Prostate gland (tissue), 2 donors: ENCODE measurements at regions not wholly inside any gene's neighbourhood (a gene's known extent, or its start where the extent isn't known, plus 50 kb on each side); places are given as distances from the start of the nearest gene placed in this dataset.

Source experiments
- DNase-seq: peaks from one replicate; pipeline ENCODE4 v3.0.0-alpha.2; 2019; ENCODE audit warnings: low spot score
- H3K27ac ChIP-seq, 2 donors: fragments of 200-600 bp; sonication (generic); 2 replicates each; pipeline ENCODE4 v1.5.1; 2017 to 2019
- H3K27me3 ChIP-seq: fragments of 200-600 bp; sonication (generic); replicated peaks from 2 replicates; pipeline ENCODE4 v1.5.1; 2019; ENCODE audit not compliant: insufficient read depth
- H3K36me3 ChIP-seq, 2 donors: fragments of 200-600 bp; sonication (generic); 1 replicate in 1 of 2; 2 replicates in 1 of 2; pipeline versions ENCODE4 v1.5.1 to v1.8.1; 2017 to 2019
- H3K4me1 ChIP-seq: fragments of 200-600 bp; sonication (generic); replicated peaks from 2 replicates; pipeline ENCODE4 v1.5.1; 2019
- H3K4me3 ChIP-seq, 2 donors: fragments of 200-600 bp; sonication (generic); 2 replicates each; pipeline ENCODE4 v1.5.1; 2017 to 2019
- H3K9me3 ChIP-seq: fragments of 200-600 bp; sonication (generic); 2 replicates; pipeline ENCODE4 v1.5.1; 2017
- CTCF ChIP-seq, 4 experiments: fragments of 200-600 bp in 2 of 4; fragments of 450-650 bp in 2 of 4; sonication (generic) in 2 of 4; IDR thresholded peaks; 1 replicate in 3 of 4; 2 replicates in 1 of 4; pipeline ENCODE4 v1.5.1; 2016 to 2019; ENCODE audit warnings: antibody characterized with exemption in 4 of 4, mild to moderate bottlenecking in 2 of 4, moderate library complexity in 2 of 4
- POLR2A ChIP-seq: fragments of 450-650 bp; IDR thresholded peaks from one replicate; pipeline ENCODE4 v1.6.1; 2016; ENCODE audit warnings: antibody characterized with exemption, mild to moderate bottlenecking
- POLR2AphosphoS5 ChIP-seq: sonication (generic); formaldehyde crosslinking; IDR thresholded peaks from one replicate; pipeline ENCODE4 v1.6.1; 2017; ENCODE audit warnings: antibody characterized with exemption
- WGBS: methylation state at CpG from one replicate; pipeline ENCODE4 v1.1.5; 2018; 5-methylcytosine and 5-hydroxymethylcytosine counted together
- intact Hi-C: fragments of 100-400 bp; cut with DNase I; formaldehyde crosslinking; loops from one replicate; pipeline ENCODE4 v1.14.2; 2022

GRCh38 chr1:224539971-224540370, 76.1 kb upstream of the CNIH3 start:
- intact Hi-C loops = no loop called here
- Histone ChIP-seq H3K27me3 (no peaks in the 10 kb centered on the region), H3K4me1 (no peaks in the 10 kb centered on the region), H3K27ac (no peak overlapping the region), H3K36me3 (no peaks in the 10 kb centered on the region), H3K4me3 (no peak overlapping the region), H3K9me3 (no peaks in the 10 kb centered on the region)
- no peak for DNase-seq
- TF ChIP-seq POLR2A = no peak
- whole genome bisulfite sequencing = 33% methylated on average over 4 of the region's 4 CpGs

GRCh38 chr1:224540535-224540934, 75.6 kb upstream of the CNIH3 start:
- WGBS = 87% methylated on average over 1 of the region's 1 CpG
- H3K4me3 ChIP-seq = no peak overlapping the region

GRCh38 chr1:224541072-224541790, 74.9 kb upstream of the CNIH3 start:
- no peaks in the 10 kb centered on the region for H3K4me1 ChIP-seq
- no peak overlapping the region for H3K4me3 ChIP-seq
- H3K9me3 ChIP-seq = no peaks in the 10 kb centered on the region
- TF ChIP-seq POLR2A (no peak), POLR2AphosphoS5 (no peak), CTCF (IDR thresholded peaks at IDR 0.05) (no peak)
- no peaks in the 10 kb centered on the region for H3K27me3 ChIP-seq
- intact Hi-C loops = no loop called here
- no peaks in the 10 kb centered on the region for H3K36me3 ChIP-seq
- no peak for DNase-seq
- WGBS = 72% methylated on average over 3 of the region's 3 CpGs
- H3K27ac ChIP-seq = no peak overlapping the region

More at GRCh38 chr1:224540535-224540934, 75.6 kb upstream of the CNIH3 start:
- Histone ChIP-seq H3K4me1 (no peaks in the 10 kb centered on the region), H3K36me3 (no peaks in the 10 kb centered on the region), H3K27me3 (no peaks in the 10 kb centered on the region), H3K9me3 (no peaks in the 10 kb centered on the region), H3K27ac (no peak overlapping the region)
- intact Hi-C loops = no loop called here
- TF ChIP-seq POLR2A (no peak), CTCF (IDR thresholded peaks at IDR 0.05) (no peak), POLR2AphosphoS5 (no peak)
- DNase-seq = no peak

GRCh38 chr1:224541901-224542630, 74.1 kb upstream of the CNIH3 start:
- Histone ChIP-seq H3K36me3 (no peaks in the 10 kb centered on the region), H3K9me3 (no peaks in the 10 kb centered on the region), H3K4me1 (no peaks in the 10 kb centered on the region), H3K4me3 (no peak overlapping the region), H3K27ac (no peak overlapping the region), H3K27me3 (no peaks in the 10 kb centered on the region)
- 83% methylated on average over 5 of the region's 5 CpGs for WGBS
- no peak for DNase-seq
- intact Hi-C loops = no loop called here
- TF ChIP-seq POLR2A = no peak

GRCh38 chr1:224542783-224543440, 73.2 kb upstream of the CNIH3 start:
- TF ChIP-seq POLR2AphosphoS5 (no peak), POLR2A (no peak), CTCF (IDR thresholded peaks at IDR 0.05) (no peak)
- intact Hi-C loops = no loop called here
- H3K27me3 ChIP-seq = no peaks in the 10 kb centered on the region
- 77% methylated on average over 7 of the region's 7 CpGs for WGBS
- no peaks in the 10 kb centered on the region for H3K36me3 ChIP-seq
- no peaks in the 10 kb centered on the region for H3K9me3 ChIP-seq
- no peak overlapping the region for H3K27ac ChIP-seq
- H3K4me3 ChIP-seq = no peak overlapping the region
- DNase-seq = no peak
- H3K4me1 ChIP-seq = no peaks in the 10 kb centered on the region
